ENCODE measurements at regions not wholly inside any gene's neighbourhood (a gene's known extent, or its start where the extent isn't known, plus 50 kb on each side); places are given as distances from the start of the nearest gene placed in this dataset.
"Not testable (repeated sequence)": the region's sequence is repeated elsewhere in the genome, so short reads cannot be mapped to it uniquely, and the experiment has no call there.

DNA sequence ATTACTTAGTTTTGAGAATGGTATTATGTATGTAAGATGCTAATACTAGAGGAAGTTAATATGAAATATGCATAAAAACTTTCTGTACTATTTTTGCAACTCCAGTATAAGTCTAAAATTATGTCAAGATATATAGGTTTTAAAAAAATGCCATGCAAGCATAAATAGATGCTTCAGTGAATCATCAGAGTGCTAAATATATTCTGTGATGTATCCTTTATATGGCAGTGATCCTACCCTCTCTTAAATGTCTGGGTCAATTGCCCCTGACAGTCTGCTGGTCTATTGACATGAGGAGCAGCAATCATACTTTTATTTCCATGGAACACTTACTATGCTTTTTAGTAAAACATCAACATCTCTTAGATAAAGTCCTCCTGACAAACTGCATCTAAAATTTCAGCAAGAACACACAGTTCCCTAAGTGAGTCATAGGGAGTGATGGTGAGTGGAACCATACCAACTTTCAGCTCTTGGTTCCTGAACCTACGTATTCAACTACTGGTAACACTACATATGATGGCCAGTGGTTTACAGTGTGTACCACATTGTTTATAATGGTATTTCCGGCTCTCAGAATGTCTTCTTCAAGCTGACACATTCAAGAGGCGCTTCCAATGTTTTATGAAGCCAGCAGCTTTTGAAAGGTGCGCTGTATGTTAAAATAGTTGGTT is 928.7 kb upstream of the GJE1 start:
- no peak overlapping the region for H3K4me3 ChIP-seq (ENCODE audit: low read depth, low read length)
- peak; percentile 46 for DNase-seq (ENCODE audit: low read depth)
- no peak for TF ChIP-seq CTCF (IDR thresholded peaks at IDR 0.05; ENCODE audit: insufficient read depth, low read length)

GRCh38 chr6:141202626-141203025 is 930.1 kb upstream of the GJE1 start:
- no peak overlapping the region for H3K4me3 ChIP-seq (ENCODE audit: low read depth, low read length)
- TF ChIP-seq CTCF (IDR thresholded peaks at IDR 0.05; ENCODE audit: insufficient read depth, low read length), result no peak
- DNase-seq (ENCODE audit: low read depth), result no peak

DNA sequence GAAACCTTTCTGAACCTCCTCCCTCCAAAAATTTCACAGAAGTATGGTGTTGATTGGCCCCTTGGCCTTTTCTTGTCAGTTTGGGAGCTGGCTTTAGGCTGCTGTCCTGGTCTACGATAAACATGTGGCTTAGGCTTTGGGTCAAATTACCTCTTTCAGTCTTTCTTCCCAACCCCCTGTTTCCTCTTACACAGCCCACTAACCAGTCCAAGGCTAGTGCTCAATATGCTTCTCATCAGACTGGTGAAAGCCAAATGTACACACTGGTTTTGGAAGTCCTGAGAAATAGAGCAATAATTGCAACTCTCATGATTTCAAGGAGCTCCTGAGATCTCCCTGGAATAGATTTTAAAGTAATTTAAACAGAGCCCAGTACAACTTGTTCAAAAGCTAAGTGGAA is 933.7 kb upstream of the GJE1 start:
- no peak for DNase-seq (ENCODE audit: low read depth)
- no peak overlapping the region for H3K4me3 ChIP-seq (ENCODE audit: low read depth, low read length)
- TF ChIP-seq CTCF (IDR thresholded peaks at IDR 0.05; ENCODE audit: insufficient read depth, low read length), result no peak

GRCh38 chr6:141195251-141195832 is 937.4 kb upstream of the GJE1 start:
- TF ChIP-seq CTCF (IDR thresholded peaks at IDR 0.05; ENCODE audit: insufficient read depth, low read length), result no peak

DNA sequence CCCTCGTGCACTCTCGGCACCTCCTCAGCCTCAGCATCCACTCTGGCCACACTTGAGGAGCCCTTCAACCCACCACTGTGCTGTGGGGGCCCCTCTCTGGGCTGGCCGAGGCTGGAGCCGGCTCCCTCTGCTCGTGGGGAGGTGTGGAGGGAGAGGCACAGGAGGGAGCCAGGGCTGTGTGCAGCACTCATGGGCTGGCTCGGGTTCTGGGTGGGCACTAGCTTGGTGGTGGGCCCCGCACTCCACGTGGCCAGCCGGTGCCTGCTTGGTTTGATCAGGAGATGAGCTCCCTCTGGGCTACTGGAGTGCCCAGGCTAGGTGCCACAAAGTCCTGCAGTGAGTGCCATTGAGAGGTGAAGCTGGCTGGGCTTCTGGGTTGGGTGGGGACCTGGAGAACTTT is 949.4 kb upstream of the GJE1 start:
- no peak for DNase-seq (ENCODE audit: low read depth)

More at GRCh38 chr6:141195251-141195832, 937.4 kb upstream of the GJE1 start:
- H3K4me3 ChIP-seq (ENCODE audit: low read depth, low read length), result no peak overlapping the region
- DNase-seq (ENCODE audit: low read depth), result no peak

GRCh38 chr6:141175458-141175857 is 957.3 kb upstream of the GJE1 start:
- not testable (repeated sequence) for H3K4me3 ChIP-seq (ENCODE audit: low read depth, low read length); DNase-seq (ENCODE audit: low read depth)

More for the DNA sequence above, 949.4 kb upstream of the GJE1 start:
- H3K4me3 ChIP-seq (ENCODE audit: low read depth, low read length), result no peak overlapping the region
- no peak for TF ChIP-seq CTCF (IDR thresholded peaks at IDR 0.05; ENCODE audit: insufficient read depth, low read length)

DNA sequence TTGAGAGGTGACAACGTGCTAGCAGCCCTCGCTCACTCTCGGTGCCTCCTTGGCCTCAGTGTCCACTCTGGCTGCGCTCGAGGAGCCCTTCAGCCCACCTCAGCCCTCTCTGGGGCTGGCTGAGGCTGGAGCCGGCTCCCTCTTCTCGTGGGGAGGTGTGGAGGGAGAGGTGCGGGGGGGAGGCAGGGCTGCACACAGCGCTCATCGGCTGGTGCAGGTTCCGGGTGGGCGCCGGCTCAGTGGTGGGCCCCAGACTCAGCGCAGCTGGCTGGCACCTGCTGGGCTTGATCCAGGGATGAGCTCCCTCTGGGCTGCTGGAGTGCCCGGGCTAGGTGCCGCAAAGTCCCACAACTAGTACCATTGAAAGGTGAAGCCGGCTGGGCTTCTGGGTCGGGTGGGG is 957.8 kb upstream of the GJE1 start:
- TF ChIP-seq CTCF (IDR thresholded peaks at IDR 0.05; ENCODE audit: insufficient read depth, low read length), result no peak
- no peak overlapping the region for H3K4me3 ChIP-seq (ENCODE audit: low read depth, low read length)
- DNase-seq (ENCODE audit: low read depth), result no peak
